WERI-Rb-1 (cell line): ENCODE measurements at regions not wholly inside any gene's neighbourhood (a gene's known extent, or its start where the extent isn't known, plus 50 kb on each side); places are given as distances from the start of the nearest gene placed in this dataset.

ENCODE experiments used
- DNase-seq: peaks from one replicate; pipeline ENCODE4 v3.0.0-alpha.2; 2020
- H3K27ac ChIP-seq: fragments of 250-450 bp; sonication (Bioruptor Pico); 2 replicates; pipeline ENCODE4 v1.5.1; 2020; ENCODE audit warnings: mild to moderate bottlenecking, moderate library complexity
- H3K27me3 ChIP-seq: fragments of 250-450 bp; sonication (Bioruptor Pico); 2 replicates; pipeline ENCODE4 v1.5.1; 2021; ENCODE audit warnings: mild to moderate bottlenecking, low read depth, moderate library complexity; ENCODE audit not compliant: insufficient read depth, severe bottlenecking
- H3K36me3 ChIP-seq: fragments of 250-450 bp; sonication (Bioruptor Pico); 2 replicates; pipeline ENCODE4 v1.5.1; 2020; ENCODE audit warnings: mild to moderate bottlenecking, moderate library complexity
- H3K4me3 ChIP-seq: 2 replicates; pipeline ENCODE4 v1.5.1; 2011; ENCODE audit warnings: low read depth, mild to moderate bottlenecking, control low read depth, low read length
- H3K9me3 ChIP-seq: fragments of 250-450 bp; sonication (Bioruptor Pico); 2 replicates; pipeline ENCODE4 v1.5.1; 2021; ENCODE audit warnings: mild to moderate bottlenecking, moderate library complexity; ENCODE audit not compliant: severe bottlenecking
- CTCF ChIP-seq: IDR thresholded peaks from 2 replicates; pipeline ENCODE4 v1.5.1; 2011; ENCODE audit warnings: low read depth, mild to moderate bottlenecking, control low read depth, inconsistent platforms, low read length

- H3K4me3 ChIP-seq: no peak overlapping the region
- no peaks in the 10 kb centered on the region for H3K9me3 ChIP-seq
- no peak for DNase-seq
- TF ChIP-seq CTCF: no peak
- H3K27ac ChIP-seq: no peak overlapping the region
- H3K27me3 ChIP-seq: no peaks in the 10 kb centered on the region
- no peaks in the 10 kb centered on the region for H3K36me3 ChIP-seq
These were observed 977.9 kb downstream of the BRINP3 start for GRCh38 chr1:189499736-189500135.

GRCh38 chr1:189500778-189501177 is 976.9 kb downstream of the BRINP3 start:
- H3K9me3 ChIP-seq: no peaks in the 10 kb centered on the region
- DNase-seq: no peak
- TF ChIP-seq CTCF: no peak
- no peaks in the 10 kb centered on the region for H3K36me3 ChIP-seq
- no peak overlapping the region for H3K27ac ChIP-seq
- no peak overlapping the region for H3K4me3 ChIP-seq
- H3K27me3 ChIP-seq: no peaks in the 10 kb centered on the region

GRCh38 chr1:189510827-189511226 is 966.8 kb downstream of the BRINP3 start:
- H3K36me3 ChIP-seq: no peaks in the 10 kb centered on the region
- H3K27me3 ChIP-seq: no peaks in the 10 kb centered on the region
- no peak overlapping the region for H3K4me3 ChIP-seq
- H3K27ac ChIP-seq: no peak overlapping the region
- no peaks in the 10 kb centered on the region for H3K9me3 ChIP-seq
- TF ChIP-seq CTCF: no peak
- DNase-seq: no peak

GRCh38 chr1:189513091-189513490 is 964.6 kb downstream of the BRINP3 start:
- H3K36me3 ChIP-seq: no peaks in the 10 kb centered on the region
- no peak overlapping the region for H3K27ac ChIP-seq
- no peak overlapping the region for H3K4me3 ChIP-seq
- H3K9me3 ChIP-seq: no peaks in the 10 kb centered on the region
- no peak for DNase-seq
- H3K27me3 ChIP-seq: no peaks in the 10 kb centered on the region
- TF ChIP-seq CTCF: no peak

GRCh38 chr1:189522441-189522840 is 955.2 kb downstream of the BRINP3 start:
- Histone ChIP-seq H3K36me3 (no peaks in the 10 kb centered on the region), H3K27me3 (no peaks in the 10 kb centered on the region), H3K27ac (no peak overlapping the region), H3K4me3 (no peak overlapping the region), H3K9me3 (no peaks in the 10 kb centered on the region)
- DNase-seq: no peak
- no peak for TF ChIP-seq CTCF

- no peak overlapping the region for H3K4me3 ChIP-seq
- no peaks in the 10 kb centered on the region for H3K36me3 ChIP-seq
- DNase-seq: no peak
- no peaks in the 10 kb centered on the region for H3K27me3 ChIP-seq
- no peak for TF ChIP-seq CTCF
- H3K27ac ChIP-seq: no peak overlapping the region
- H3K9me3 ChIP-seq: no peaks in the 10 kb centered on the region
These were observed 953.2 kb downstream of the BRINP3 start for GRCh38 chr1:189524501-189524900.
